OCI-LY3 (cell line): ENCODE measurements at regions not wholly inside any gene's neighbourhood (a gene's known extent, or its start where the extent isn't known, plus 50 kb on each side); places are given as distances from the start of the nearest gene placed in this dataset.

ENCODE experiments used
- CTCF ChIP-seq: fragments of 200-600, 300-600 bp; sonication (generic); IDR thresholded peaks from 2 replicates; pipeline ENCODE4 v1.5.1; 2014; ENCODE audit warnings: antibody characterized with exemption, low read length, low read depth
- EZH2phosphoT487 ChIP-seq: fragments of 200-600 bp; shearing (Covaris generic); IDR thresholded peaks from 2 replicates; pipeline ENCODE4 v1.6.1; 2018; ENCODE audit warnings: antibody characterized with exemption, mixed run types, low read depth

- TF ChIP-seq CTCF = no peak
- TF ChIP-seq EZH2phosphoT487 = no peak
Measured at GRCh38 chr6:126123226-126123625, 136.9 kb downstream of the TRMT11 start.
